ENCODE measurements at regions not wholly inside any gene's neighbourhood (a gene's known extent, or its start where the extent isn't known, plus 50 kb on each side); places are given as distances from the start of the nearest gene placed in this dataset.

DNA sequence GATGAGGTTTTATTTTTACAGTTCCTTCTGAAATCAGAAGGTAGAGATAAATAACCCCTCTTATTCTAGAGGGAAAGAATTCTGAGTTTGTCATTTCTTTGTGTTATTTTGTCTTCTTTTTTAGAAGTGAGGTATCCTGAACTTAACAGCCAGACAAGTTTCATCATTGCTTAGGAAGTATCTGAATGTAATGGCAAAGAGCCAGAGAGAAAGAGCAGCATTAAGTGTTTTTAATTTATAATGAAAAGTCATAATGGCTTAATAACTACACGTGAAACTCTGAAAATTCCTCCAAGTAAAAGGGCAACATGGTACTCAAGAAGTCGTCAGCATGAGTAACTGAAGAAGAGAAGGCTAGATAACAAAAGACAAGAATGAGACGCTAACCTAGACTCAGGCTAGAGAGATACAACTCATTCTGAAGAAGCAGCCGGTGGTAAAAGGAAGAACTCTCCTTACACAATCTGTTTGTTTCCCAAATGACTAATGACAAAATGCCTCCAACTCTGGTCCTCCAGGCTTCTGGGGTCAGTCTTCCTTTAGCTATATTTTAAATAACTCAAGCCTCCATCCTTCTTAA, 116.2 kb upstream of the NECTIN3 start:
- H3K4me3 Mint-ChIP-seq = no peak overlapping the region
- H3K27me3 Mint-ChIP-seq = no peaks in the 10 kb centered on the region
- ATAC-seq (ENCODE audit: low read depth) (no peak), DNase-seq (ENCODE audit: low spot score in 2 of 2) (no peak)
- no peaks in the 10 kb centered on the region for H3K9me3 Mint-ChIP-seq
- H3K36me3 Mint-ChIP-seq = no peaks in the 10 kb centered on the region
- no peak overlapping the region for H3K27ac Mint-ChIP-seq
- no peaks in the 10 kb centered on the region for H3K4me1 Mint-ChIP-seq

DNA sequence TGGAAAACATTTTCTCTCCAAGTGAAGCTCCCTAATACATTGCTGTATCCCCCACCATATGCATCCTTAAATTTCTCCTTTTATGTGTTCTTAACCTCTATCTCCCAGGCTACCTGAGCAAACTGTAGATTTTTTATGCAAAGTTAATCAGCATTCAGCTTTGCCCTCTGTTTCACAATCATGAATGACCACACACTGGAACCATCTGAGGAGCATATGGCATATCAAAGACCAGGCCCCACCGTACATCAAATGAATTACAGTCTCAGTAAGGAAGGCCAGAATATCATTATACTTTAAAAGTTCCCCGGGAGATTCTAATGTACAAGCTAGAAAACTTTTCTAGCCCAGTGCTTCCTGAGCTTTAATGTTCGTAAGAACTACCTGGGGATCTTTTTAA, 115.5 kb upstream of the NECTIN3 start:
- Mint-ChIP-seq H3K27me3 (no peaks in the 10 kb centered on the region), H3K36me3 (no peaks in the 10 kb centered on the region), H3K4me1 (no peaks in the 10 kb centered on the region), H3K27ac (no peak overlapping the region), H3K4me3 (no peak overlapping the region), H3K9me3 (peaks cover 3% of the 10 kb centered on the region)
- DNase-seq (ENCODE audit: low spot score in 2 of 2) (no peak), ATAC-seq (ENCODE audit: low read depth) (no peak)

DNA sequence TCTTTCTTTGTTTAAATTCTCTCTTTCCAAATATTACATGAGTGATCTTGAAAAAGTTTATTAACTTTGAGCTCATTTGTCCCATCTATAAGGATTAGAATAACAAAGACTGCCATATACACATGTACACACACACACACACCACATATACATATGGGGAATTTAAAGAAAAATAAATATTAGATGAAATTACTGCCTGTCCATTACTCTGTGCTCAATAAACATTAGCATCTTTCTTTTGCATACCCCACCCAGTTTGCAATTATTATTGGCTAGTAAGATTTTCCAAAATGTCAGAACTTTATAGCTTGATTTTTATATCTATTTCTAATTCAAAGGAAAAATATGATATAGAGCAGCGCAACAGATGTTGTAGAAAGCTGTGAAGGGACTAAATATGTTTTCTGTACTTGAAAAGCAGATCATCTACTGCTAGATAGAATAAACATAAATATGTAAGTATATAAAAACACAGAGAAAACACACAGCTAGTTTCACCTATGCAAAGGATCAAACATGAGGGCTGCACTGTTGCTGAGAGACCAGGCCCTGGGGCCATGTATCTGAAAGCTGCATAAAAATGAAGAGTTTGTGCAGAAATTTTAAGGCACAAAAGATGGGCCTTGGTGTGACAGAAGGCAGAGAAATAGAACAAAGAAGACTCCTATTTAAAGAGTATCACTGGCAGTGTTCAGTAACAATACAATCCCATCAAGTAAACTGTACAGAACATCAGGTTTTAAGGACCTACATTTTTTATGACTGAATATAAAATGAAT, 114.2 kb upstream of the NECTIN3 start:
- H3K27me3 Mint-ChIP-seq = no peaks in the 10 kb centered on the region
- no peak for ATAC-seq (ENCODE audit: low read depth)
- no peaks in the 10 kb centered on the region for H3K4me1 Mint-ChIP-seq
- no peak overlapping the region for H3K27ac Mint-ChIP-seq
- DNase-seq (ENCODE audit: low spot score in 2 of 2) = no peak
- H3K36me3 Mint-ChIP-seq = no peaks in the 10 kb centered on the region
- peaks cover 5% of the 10 kb centered on the region for H3K9me3 Mint-ChIP-seq
- H3K4me3 Mint-ChIP-seq = no peak overlapping the region

DNA sequence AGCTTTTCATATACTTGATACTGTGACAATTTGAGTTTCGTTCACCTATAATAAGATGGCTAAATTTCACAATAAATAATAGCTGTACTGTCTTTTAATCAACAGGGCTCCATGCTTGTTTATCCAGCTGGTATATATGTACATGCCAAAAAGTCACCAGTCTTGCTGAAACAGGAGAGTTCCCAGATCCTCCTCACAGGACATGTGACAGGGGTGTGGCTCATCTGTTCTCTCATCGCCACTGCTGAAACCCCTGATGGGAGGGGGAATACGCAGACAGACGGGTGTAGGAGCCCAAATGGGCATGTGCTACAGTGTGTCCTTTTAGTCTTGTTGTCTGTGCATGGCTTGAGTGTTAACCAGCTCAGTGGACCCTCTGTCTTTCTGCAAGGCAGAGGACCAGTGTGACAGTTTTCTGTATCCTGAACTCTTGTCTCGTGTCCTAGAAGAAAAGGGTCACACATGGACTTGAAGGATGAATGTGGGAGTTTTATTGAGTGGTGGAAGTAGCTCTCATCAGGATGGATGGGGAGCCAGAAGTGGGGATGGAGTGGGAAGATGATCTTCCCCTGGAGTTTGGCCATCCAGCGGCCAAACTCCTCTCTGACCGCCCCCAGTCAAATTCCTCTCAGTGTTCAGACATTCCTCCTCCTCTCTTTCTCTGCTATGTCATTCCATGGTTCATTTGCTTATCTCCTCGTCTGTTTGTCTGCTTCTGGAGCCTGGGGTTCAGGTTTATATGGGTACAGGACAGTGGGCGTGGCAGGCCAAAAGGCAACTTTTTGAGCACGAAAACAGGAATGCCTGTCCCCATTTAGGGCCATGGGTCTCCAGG, 113.1 kb upstream of the NECTIN3 start:
- H3K4me1 Mint-ChIP-seq = no peaks in the 10 kb centered on the region
- peaks cover 5% of the 10 kb centered on the region for H3K9me3 Mint-ChIP-seq
- no peaks in the 10 kb centered on the region for H3K36me3 Mint-ChIP-seq
- no peaks in the 10 kb centered on the region for H3K27me3 Mint-ChIP-seq
- H3K27ac Mint-ChIP-seq = no peak overlapping the region
- no peak for ATAC-seq (ENCODE audit: low read depth)
- no peak for DNase-seq (ENCODE audit: low spot score in 2 of 2)
- H3K4me3 Mint-ChIP-seq = no peak overlapping the region

DNA sequence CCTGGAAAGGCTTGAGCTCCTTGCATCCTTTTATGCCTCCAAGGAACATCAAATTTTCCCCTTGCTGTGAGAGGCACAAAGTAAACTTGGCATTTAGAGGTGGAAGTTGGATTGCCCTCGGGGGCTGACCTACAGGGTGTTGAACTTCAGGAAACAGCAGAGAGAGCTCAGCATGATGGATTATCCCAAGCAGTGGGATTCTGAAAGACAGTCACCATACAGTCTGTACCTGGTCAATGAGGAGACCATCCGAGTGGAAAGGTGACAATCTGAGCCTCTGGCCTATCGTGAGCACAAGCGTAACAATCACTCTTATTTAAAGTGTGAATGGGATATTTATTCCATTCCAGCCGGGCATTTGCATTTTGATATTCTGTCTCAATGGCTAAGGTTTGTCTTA, 105.6 kb upstream of the NECTIN3 start:
- Mint-ChIP-seq H3K9me3 (peaks cover 15% of the 10 kb centered on the region), H3K27me3 (no peaks in the 10 kb centered on the region), H3K36me3 (no peaks in the 10 kb centered on the region), H3K4me1 (no peaks in the 10 kb centered on the region), H3K27ac (no peak overlapping the region), H3K4me3 (no peak overlapping the region)
- ATAC-seq (ENCODE audit: low read depth) = no peak
- no peak for DNase-seq (ENCODE audit: low spot score in 2 of 2)

DNA sequence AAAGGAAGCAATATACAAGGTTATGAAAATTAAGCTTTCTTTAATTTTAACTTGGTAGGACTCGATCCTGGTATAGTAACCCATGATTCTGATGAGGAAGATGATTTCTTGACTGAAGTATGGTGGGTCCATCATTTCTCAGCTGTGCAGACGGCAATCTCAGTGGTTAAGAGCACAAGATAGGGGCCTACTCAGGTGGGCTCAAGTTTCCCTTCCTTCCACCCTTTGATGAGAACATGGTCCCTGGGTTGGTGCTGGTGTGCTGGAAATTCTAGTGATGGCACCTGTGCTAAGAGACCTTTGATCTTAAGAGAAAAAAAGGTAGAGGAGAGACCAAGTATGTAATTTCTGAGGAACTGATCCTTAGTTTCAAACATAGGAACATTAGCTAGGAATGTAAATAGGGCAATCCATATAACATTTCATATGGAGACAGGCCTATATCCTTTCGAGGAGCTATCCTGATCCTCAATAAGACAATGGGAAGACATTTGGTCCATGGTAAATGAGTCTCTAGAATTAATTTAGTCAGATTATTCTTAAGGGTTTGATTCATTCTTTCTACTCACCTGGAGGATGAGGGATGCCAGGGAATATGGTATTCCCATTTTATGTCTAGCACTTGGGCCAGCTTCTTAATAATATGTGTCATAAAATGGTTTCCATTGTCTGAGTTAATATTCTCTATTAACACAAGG, 104.5 kb upstream of the NECTIN3 start:
- no peak overlapping the region for H3K4me3 Mint-ChIP-seq
- no peak overlapping the region for H3K27ac Mint-ChIP-seq
- H3K9me3 Mint-ChIP-seq = peaks cover 12% of the 10 kb centered on the region
- DNase-seq (ENCODE audit: low spot score in 2 of 2) (no peak), ATAC-seq (ENCODE audit: low read depth) (no peak)
- no peaks in the 10 kb centered on the region for H3K4me1 Mint-ChIP-seq
- H3K27me3 Mint-ChIP-seq = no peaks in the 10 kb centered on the region
- H3K36me3 Mint-ChIP-seq = no peaks in the 10 kb centered on the region

DNA sequence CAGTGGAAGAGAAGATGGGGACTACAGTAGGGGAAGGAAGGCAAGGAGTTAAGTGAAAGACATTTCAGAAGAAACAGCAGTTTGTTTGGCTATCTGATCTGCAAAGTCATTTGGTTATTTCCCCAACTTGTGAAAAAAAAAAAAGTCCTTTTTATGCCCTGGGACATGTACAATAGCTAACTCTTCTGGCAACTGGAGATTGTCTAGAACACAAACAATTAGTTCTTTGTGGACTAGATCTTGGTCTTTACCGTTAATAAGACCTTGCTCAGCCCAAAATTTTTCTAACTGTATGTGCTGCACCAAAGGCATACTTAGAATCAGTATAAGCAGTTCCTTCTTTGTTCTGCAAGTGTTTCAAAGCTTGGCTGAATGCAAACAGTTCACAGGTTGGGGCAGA, 103.5 kb upstream of the NECTIN3 start:
- DNase-seq (ENCODE audit: low spot score in 2 of 2) = no peak
- ATAC-seq (ENCODE audit: low read depth) = no peak
- H3K27ac Mint-ChIP-seq = no peak overlapping the region

DNA sequence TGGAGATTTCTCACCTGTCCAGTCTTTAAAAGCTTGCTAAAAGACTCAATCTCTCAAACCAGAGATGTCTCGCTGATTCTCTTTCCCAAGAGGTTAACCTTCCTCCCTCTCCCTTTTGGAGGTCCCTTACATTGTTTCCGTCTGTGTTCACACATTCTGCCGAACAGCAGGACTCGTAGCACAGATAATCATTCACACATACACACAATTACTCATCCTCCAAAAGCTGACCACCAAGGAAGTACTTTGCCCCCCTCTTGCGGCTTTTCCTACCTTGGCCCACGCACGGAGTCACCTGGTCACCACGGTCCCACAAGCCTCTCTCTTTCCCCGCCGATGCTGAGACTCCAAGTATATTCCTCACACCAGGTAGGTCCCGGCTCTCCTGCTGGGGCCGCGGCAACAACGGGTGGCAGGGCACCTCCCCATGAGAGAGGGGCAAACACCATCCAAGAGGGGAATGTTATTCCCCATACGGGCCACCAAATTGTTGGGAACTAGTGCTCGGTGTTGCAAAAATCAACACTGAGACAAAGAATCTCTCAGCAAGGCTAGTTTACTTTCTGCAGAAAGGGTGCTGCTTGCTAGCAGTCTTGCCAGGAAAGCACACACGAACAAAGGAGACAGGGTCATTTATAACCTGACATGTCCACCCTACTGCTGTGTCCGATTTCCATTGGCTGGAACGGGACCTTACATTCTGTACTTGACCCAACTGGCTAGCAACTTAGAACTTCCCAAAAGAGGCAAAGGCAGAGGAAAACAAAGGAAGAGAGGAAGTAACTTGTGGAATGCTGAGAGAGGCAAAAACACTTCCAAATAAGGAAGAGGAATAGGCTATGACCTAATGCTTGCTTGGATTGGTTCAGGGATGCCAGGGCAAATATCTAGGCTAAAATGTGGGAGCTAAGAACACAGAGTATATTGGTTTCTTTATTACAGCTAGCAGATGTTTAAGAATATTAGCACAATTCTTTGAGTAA, 102.1 kb upstream of the NECTIN3 start:
- Mint-ChIP-seq H3K36me3 (no peaks in the 10 kb centered on the region), H3K4me3 (no peak overlapping the region)
- ATAC-seq (ENCODE audit: low read depth) = no peak

More for the DNA sequence above, 103.5 kb upstream of the NECTIN3 start:
- H3K4me3 Mint-ChIP-seq = no peak overlapping the region
- no peaks in the 10 kb centered on the region for H3K36me3 Mint-ChIP-seq
- peaks cover 12% of the 10 kb centered on the region for H3K9me3 Mint-ChIP-seq
- no peaks in the 10 kb centered on the region for H3K4me1 Mint-ChIP-seq
- H3K27me3 Mint-ChIP-seq = no peaks in the 10 kb centered on the region

DNA sequence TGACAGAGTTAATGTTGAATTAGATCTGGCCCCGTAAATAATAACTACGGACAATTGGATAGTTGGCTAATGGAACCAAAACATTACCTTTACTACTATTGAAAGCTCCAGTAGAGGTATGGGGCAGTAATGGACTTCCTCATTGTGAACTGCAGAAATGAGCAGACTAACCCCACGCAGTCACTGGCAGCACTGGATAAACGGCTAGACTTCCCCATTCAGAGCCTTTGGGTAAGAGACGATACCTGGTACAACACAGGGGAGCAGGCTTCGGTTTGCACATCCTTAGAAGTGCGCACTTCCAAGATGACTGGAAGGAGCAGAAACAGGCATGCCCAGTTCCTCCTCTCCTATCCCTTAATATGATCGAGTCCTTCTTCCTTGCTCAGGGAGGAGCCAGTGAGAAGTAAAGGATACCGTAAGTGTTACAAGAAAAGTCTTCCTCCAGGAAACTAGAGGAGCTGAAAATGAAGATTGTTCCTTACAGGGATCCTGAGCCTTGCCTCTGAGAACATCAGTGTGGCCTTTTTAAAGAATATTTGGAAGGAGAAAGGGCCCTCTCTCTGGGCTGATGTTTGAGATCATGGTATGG, 100.5 kb upstream of the NECTIN3 start:
- ATAC-seq (ENCODE audit: low read depth) = no peak
- H3K4me3 Mint-ChIP-seq = no peak overlapping the region
- DNase-seq (ENCODE audit: low spot score in 2 of 2) = no peak
- H3K27me3 Mint-ChIP-seq = peaks cover 2% of the 10 kb centered on the region
- no peaks in the 10 kb centered on the region for H3K36me3 Mint-ChIP-seq
- no peak overlapping the region for H3K27ac Mint-ChIP-seq
- no peaks in the 10 kb centered on the region for H3K4me1 Mint-ChIP-seq
- peaks cover 6% of the 10 kb centered on the region for H3K9me3 Mint-ChIP-seq

More for the DNA sequence above, 102.1 kb upstream of the NECTIN3 start:
- no peaks in the 10 kb centered on the region for H3K4me1 Mint-ChIP-seq
- H3K27ac Mint-ChIP-seq = no peak overlapping the region
- peaks cover 2% of the 10 kb centered on the region for H3K27me3 Mint-ChIP-seq
- DNase-seq (ENCODE audit: low spot score in 2 of 2) = no peak
- H3K9me3 Mint-ChIP-seq = peaks cover 7% of the 10 kb centered on the region

DNA sequence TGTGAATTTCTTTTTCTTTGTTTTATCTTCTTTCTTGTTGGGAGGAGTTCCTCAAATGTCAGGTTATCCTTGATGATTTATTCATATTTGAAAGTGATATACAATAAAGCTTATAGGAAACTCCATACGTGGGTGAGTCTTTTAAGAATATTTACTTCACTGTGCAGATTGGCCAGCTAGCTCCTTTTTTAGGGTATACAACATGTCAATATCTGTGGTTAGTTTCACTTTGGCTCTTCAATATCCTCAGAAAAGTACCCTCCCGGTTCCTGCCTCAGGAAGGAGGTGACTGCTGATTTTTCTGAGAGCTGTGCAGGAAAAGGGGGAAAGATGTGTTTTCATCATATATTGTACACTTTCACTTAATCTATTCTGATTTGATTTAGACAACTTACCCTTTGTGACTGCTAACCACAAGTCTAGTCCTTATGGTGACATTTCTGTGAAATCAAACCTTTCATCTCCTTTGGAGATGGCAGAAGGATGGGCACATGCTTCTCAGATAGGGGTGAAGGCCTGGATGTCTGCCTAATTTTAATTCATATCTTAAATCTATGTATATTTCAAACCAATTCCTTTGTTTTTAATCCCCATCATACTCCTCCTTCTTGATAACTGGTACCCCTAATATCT, 98.2 kb upstream of the NECTIN3 start:
- Mint-ChIP-seq H3K27ac (no peak overlapping the region), H3K36me3 (no peaks in the 10 kb centered on the region), H3K4me1 (no peaks in the 10 kb centered on the region), H3K27me3 (peaks cover 2% of the 10 kb centered on the region), H3K4me3 (no peak overlapping the region), H3K9me3 (peaks cover 3% of the 10 kb centered on the region)
- DNase-seq (ENCODE audit: low spot score in 2 of 2) (no peak), ATAC-seq (ENCODE audit: low read depth) (no peak)

DNA sequence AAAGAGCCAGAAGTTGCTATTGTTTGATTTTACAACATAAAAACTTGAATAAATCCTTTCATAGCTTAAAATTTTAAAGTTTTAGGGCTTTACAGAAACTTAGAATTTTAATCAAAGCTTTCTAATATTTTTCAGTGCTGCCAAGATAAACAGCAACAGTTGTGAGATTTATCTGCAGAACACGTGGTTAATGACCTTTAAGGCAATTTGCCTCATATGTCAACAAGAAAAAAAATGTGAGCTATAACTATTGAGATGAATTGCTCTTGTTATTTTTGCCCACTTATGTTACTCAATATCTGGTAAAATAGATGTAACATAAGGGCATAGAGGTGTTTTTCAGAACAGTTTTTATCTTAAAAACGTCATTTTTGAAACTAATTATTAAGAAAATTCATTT, 96.7 kb upstream of the NECTIN3 start:
- H3K9me3 Mint-ChIP-seq = no peaks in the 10 kb centered on the region
- peaks cover 2% of the 10 kb centered on the region for H3K27me3 Mint-ChIP-seq
- H3K36me3 Mint-ChIP-seq = no peaks in the 10 kb centered on the region
- no peaks in the 10 kb centered on the region for H3K4me1 Mint-ChIP-seq
- H3K4me3 Mint-ChIP-seq = no peak overlapping the region
- H3K27ac Mint-ChIP-seq = no peak overlapping the region
- DNase-seq (ENCODE audit: low spot score in 2 of 2) = no peak
- ATAC-seq (ENCODE audit: low read depth) = no peak

DNA sequence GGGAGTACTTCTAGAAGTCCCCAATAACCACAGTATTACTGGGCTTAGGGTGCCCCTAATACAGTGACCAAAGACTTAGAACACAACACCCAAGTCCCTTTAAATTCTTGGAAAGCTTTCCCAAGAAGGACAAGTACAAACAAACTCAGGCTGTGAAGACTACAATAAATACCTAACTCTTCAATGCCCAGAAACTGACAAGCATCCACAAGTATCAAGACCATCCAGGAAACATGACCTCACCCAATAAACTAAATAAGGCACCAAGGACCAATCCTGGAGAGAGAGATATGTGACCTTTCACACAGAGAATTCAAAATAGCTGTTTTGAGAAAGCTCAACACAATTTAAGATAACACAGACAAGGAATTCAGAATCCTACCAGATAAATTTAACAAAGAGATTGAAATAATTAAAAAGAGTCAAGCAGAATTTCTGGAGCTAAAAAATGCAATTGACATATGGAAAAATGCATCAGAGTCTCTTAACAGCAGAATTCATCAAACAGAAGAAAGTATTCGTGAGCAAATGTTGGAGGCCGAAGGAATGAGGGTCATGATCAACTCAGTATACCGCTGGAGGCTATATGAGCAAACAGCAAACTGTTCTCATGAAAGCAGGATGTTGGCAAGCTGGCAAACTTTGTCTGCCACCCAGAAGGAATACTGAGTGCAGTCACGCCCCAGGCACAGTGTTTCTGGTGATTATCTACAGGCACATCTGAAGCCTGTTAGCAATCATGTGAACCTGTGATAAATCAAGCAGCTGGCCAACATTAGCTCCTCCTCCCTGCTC, 87.0 kb upstream of the NECTIN3 start:
- Mint-ChIP-seq H3K9me3 (peaks cover 11% of the 10 kb centered on the region), H3K27ac (no peak overlapping the region), H3K27me3 (no peaks in the 10 kb centered on the region), H3K4me1 (no peaks in the 10 kb centered on the region), H3K36me3 (no peaks in the 10 kb centered on the region), H3K4me3 (no peak overlapping the region)
- no peak for ATAC-seq (ENCODE audit: low read depth)
- no peak for DNase-seq (ENCODE audit: low spot score in 2 of 2)
